HG03280 (cell line): ENCODE measurements at regions not wholly inside any gene's neighbourhood (a gene's known extent, or its start where the extent isn't known, plus 50 kb on each side); places are given as distances from the start of the nearest gene placed in this dataset.

Experiments
- ATAC-seq: cut with Tn5 transposase; IDR thresholded peaks from one replicate; pipeline ENCODE4 v1.9.1; 2021; ENCODE audit warnings: mild to moderate bottlenecking, moderate library complexity; ENCODE audit not compliant: unreplicated experiment

DNA sequence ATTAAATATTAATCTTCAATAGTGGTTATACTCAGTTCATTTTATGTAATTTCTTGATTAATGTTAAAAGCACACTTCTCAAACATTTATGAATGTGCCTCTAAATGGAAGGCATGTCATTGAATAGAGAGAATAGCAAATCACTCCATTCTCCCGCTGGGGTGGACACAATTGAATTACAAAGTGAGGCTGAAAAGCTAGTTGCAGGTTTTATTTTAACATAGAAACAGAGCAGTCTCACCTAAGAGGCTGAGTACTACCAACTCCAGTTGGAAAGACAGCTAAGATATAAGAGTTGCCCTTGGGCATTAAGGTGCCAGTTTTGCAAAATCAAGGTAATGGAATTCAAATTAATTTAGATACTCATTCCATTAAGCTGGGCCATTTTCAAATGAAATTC is 147.2 kb downstream of the PCSK1 start:
- no peak for ATAC-seq

GRCh38 chr5:96284727-96285389 is 148.2 kb downstream of the PCSK1 start:
- ATAC-seq: no peak

- ATAC-seq: no peak
Measured at GRCh38 chr5:96283589-96283988, 149.5 kb downstream of the PCSK1 start.

DNA sequence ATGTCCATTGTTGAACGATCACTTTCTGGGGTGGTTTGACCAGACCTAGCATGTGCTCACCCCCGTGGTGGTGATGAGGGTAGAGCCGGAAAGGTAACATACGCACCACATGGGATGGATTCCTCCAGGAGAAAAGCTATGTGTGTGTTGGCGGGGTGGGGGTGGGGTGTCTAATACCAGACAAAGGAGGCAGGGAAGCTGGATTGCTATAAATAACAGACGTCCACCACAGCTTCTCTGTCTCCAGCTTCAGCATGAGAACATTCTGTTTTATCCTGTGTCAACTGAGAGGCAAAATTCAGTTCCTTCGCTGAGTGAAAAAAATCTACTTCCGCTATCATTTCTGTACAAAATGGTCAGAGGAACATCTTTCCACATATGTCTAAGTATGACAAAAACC is 151.0 kb downstream of the PCSK1 start:
- no peak for ATAC-seq

- ATAC-seq: no peak
Measured at GRCh38 chr5:96280946-96281393, 152.1 kb downstream of the PCSK1 start.

GRCh38 chr5:96279801-96280542 is 153.1 kb downstream of the PCSK1 start:
- peak; percentile 84 for ATAC-seq

DNA sequence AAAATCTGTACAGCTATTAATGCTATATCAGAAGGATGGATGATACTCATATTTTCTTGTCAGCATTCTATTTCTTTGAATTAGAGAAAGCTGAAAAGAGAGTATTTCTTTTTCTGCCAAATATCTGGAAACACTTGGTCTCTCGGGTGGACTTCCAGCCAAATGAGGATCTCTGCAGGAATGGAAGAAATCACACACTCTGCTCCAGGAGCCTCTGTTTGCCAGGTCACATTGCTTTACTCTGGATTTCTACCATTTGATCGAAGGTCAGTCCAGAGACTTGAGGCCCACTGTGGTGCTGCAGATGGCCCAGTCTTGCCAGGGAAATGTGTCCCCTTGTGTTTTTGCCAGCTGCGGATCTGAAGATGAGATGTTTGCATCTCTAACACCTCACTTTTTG is 154.1 kb downstream of the PCSK1 start:
- no peak for ATAC-seq

DNA sequence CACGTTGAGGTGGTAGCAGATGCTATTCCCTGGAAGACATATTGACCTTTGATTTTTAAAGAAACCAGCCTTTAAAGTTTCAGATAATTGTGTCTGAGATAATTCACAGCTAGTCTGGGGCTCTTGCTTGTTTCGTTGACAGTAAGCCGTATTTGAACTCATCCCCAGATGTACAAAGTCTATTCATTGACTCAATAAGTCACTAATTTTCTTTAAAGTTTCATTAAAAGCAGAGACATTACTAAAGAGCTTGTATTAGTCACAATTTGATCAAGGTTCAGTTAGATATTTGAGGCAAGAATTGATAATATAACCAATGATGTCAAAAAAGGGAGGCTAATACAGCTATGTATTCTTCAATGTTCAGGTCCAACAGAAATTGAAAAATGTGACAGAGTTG is 158.0 kb downstream of the PCSK1 start:
- ATAC-seq: no peak

DNA sequence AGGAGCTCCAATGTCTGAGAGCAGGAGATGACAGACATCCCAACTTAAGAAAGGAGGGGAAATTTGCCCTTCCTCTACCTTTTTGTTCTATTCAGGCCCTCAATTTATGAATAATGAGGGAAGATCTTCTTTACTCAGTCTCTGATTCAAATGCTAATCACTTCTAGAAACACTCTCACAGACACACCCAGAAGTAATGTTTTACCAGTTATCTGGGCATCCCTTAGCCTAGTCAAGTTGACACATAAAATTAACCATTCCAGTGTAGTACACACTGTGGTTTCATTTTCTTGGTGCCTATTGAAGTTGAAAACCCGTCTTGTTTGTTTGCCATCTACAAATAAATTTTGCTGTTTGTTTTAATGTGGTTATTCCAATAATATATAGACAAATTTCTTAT is 167.6 kb downstream of the PCSK1 start:
- ATAC-seq: no peak

DNA sequence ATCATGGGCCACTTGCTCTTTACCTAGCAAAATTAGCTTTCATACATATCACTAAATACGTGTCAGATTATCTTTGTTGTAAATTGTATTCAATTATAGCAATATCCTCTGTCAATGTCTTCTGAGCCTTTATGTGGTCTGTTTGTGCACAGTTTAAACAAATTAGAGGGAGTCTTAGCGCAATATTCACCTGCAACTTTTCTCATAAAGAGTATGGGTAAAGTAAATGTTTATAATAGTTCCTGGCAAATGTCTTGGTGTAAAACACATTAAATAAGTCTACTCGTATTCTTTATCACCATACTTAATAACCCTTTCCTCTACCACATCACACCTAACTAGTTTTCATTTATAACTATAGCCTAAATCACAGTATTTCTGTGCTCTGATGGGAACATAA is 169.0 kb downstream of the PCSK1 start:
- no peak for ATAC-seq

DNA sequence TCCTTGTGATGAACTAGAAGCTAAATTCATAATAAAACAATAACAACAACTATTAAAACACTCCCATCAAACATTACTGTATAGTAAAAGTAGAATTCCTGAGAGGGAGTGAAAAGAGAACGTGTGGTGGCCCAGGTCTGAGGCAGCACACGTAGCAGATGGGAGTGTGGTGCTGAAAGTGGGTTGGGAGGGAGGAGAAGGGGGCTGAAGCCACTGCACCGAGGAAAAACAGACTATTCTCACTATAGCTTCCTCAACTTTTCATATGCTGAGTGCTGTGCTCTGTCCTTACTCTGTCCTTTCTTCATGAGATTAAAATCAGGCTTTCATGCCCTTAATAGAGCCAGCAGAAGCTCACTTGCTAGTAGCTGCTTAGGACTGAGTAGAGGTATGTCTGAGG is 170.9 kb downstream of the PCSK1 start:
- no peak for ATAC-seq

GRCh38 chr5:96260009-96260408 is 173.0 kb downstream of the PCSK1 start:
- ATAC-seq: no peak

GRCh38 chr5:96259151-96259772 is 173.8 kb downstream of the PCSK1 start:
- no peak for ATAC-seq

DNA sequence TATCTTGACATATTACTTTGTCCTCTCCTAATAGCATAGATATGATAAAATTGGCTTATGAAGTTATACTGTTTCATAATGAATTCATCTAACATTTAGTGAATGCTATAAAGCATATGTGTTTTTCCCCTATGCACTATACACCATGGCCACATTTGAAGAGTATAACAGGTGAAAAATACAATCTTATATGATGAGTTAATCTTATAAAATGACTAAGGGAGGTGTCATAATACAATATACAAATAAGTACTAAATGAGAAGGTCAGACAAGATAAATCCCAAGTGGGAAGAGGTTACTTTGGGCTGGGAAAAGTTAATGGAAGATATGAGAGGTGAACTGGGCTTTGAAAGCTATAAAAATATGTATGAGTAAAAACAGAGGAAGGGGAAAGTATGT is 174.4 kb downstream of the PCSK1 start:
- ATAC-seq: no peak

- ATAC-seq: no peak
Measured at GRCh38 chr5:96257904-96258303, 175.1 kb downstream of the PCSK1 start.

DNA sequence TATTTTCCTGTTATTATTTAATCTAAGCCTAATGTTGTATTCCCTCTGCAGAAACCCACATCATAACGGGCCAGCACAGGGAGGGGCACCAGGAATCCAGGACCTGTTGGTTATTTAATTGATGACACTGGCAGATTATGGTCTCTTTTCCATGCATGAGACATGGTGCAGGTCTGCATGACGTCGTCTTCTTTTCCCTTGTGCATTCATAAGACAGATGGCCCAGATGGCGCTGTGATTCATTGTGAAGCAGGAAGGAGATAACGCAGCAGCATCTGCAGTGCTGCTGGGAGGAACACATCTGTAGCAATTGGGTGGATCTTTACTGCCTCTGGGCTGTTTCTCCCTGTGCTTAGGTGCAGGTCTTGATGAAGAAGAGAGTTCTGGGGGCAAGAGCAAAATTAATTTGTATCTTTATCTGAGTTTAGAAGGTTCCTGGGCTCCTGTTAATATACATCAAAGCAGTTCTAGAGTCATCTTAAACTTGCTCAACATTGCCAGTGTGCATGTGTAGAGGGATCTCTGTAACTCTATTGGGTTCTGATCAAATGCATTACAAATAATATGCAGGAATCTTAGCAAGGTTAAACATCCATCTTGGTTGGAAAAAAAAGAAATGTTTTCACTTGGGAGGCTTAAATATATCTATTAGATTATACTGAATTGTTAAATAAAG is 176.1 kb downstream of the PCSK1 start:
- peak; percentile 59 for ATAC-seq

DNA sequence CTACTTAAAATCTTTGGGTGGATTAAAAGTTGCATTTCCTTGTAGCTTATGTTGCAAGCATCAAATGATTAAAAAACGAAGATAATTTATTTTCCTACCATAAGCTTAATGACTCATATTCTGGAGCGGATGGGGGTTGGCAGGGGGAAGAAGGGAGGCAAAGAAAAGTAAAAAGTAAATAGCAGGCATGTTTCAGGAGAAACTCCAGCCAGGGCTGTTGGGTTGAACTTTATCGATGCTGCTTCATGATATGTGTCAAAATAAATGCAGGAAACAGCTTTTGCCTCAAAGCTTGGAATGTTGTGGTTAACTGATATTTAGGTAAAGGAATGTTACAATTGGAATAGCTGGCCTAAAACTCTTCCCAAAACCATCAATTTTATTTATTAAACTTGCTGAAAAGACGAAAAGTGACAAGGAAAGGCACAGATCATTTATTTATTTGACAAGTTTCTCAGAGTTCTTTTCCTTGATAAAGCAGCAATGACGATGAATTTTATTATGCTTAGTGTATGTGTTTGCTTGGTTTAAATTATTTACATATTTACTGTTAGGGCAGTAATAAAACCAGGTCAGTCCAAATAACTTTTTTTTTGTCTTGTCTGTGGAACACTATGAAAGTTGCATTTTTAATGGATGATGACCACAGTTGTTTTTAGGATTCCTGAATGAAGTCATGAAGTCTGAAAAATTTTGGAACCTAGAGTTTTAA is 177.9 kb downstream of the PCSK1 start:
- ATAC-seq: no peak

DNA sequence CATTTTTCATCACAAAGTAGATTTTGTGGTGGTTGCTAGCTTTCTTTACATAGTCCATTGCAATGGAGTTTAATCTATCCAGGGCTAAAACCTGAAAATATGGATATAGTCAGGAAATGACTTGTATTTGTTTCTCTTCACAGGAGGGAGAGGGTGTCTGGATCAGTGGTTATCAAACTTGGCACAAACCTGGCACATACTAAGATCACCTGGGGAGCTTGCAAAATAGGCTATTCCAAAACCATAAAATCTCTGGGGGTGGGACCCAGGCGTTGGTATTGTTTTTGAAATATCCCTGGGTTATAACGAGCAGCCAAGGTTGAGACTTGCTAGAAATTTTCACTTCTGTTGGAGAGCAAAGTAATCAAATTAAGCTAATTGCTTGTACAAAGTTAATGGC is 179.9 kb downstream of the PCSK1 start:
- ATAC-seq: no peak

DNA sequence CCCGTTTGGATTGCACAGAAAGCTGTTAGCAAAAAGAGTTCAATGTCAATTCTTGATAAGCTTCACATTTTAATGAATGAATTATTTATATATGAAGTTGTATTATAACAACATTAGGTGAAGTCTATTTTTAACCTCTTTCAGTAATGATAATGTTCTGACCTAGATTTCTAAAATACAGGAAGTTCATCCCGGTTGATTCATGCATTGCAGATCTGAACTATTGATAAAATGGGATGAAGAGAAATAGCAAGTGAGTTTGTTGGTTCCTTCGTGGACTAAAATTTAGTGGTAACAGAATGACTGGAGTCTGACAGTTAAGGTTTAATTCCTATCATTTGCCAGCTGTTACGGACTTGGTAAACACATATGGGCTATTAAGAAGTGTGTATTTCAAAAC is 180.5 kb downstream of the PCSK1 start:
- no peak for ATAC-seq

DNA sequence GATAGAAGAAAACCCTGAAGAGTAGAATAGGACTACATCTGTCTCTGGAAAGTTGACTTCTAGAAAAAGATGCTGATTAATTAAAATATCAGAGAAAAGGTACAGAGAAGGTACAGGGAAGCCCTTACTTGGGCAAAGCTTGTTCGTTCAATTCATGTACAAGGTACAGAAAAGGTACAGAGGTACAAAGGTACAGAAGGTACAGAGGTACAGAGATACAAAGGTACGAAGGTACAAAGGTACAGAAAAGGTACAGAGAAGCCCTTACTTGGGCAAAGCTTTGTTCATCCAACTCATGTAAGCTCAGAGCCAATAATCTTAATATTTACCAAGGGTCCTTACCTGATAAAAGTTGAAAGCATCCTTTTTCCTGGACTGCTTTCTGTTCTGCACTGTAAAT is 182.3 kb downstream of the PCSK1 start:
- no peak for ATAC-seq

DNA sequence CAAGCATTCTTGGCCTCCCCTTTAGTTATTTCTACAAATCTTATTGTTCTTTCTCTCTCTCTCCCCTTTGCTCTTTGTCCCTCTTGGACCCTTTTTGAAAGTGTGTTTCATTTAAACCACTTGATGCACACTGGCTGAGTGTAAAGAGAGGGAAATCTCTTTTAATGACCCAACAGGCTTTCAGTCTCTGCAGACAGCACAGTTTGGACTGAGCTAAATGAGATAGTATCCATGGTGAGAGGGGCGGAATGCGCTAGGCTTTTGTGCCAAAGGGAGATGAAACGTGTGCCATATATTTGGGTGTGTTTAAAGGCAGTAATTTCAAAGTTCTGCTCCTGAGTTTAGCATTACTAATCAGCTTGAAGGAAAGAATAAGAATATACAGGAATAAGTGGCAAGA is 184.9 kb downstream of the PCSK1 start:
- no peak for ATAC-seq
